ENCODE measurements at regions not wholly inside any gene's neighbourhood (a gene's known extent, or its start where the extent isn't known, plus 50 kb on each side); places are given as distances from the start of the nearest gene placed in this dataset.

DNA sequence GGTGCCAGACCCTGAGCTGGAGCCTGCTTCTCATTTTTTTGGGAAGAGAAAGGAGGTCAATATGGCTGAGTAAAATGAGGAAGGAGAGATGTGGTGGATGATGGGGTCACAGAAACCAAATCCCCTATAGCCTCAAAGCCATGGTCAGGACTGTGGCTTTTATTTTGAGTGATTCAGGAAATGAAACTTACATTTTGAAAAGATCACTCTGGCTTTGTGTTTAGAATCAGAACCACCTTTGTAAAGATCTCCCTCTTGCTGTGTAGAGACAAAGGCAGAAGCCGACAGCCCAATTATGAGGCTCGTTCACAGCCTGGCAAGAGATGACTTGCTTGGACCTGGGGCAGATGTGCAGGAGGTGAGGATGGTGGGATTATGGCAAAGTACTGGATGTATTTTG, 121.6 kb upstream of the ANKFN1 start:
- Histone ChIP-seq H2BK20ac (ENCODE audit: low read length) (no peak overlapping the region), H3K23ac (ENCODE audit: insufficient read length) (no peak overlapping the region), H3K27me3 (replicated peaks in 1 of 4; ENCODE audit: control insufficient read depth in 3 of 4, extremely low read depth in 1 of 4, insufficient read depth in 3 of 4, low read length in 3 of 4) (no peaks in the 10 kb centered on the region), H3K36me3 (ENCODE audit: control insufficient read depth in 2 of 4, insufficient read depth in 4 of 4, low read length in 3 of 4) (no peaks in the 10 kb centered on the region), H3K14ac (ENCODE audit: insufficient read length) (no peak overlapping the region), H3K79me2 (ENCODE audit: control insufficient read depth in 1 of 2, insufficient read depth in 2 of 2, low read length in 2 of 2) (no peaks in the 10 kb centered on the region), H2BK12ac (ENCODE audit: low read depth, low read length) (no peak overlapping the region), H3K9ac (replicated peaks in 1 of 4; ENCODE audit: extremely low read depth in 1 of 4, low read depth in 3 of 4, low read length in 3 of 4) (no peak overlapping the region), H3K9me3 (ENCODE audit: insufficient read depth in 2 of 2, low read depth in 1 of 2, low read length in 1 of 2) (no peaks in the 10 kb centered on the region), H3K4ac (replicated peaks; ENCODE audit: insufficient read length, low read depth, low read length) (no peak overlapping the region), H3K79me1 (ENCODE audit: low read depth, low read length) (no peaks in the 10 kb centered on the region), H3K27ac (ENCODE audit: low read depth, low read length) (no peak overlapping the region), H3K4me3 (ENCODE audit: extremely low read depth in 1 of 4, insufficient read depth in 2 of 4, low read depth in 3 of 4, low read length in 4 of 4) (no peak overlapping the region), H3K18ac (ENCODE audit: extremely low read depth, low read length) (no peak overlapping the region), H2AK5ac (ENCODE audit: low read depth, low read length) (no peak overlapping the region), H3K4me2 (ENCODE audit: insufficient read depth in 1 of 2, low read depth in 2 of 2, low read length in 2 of 2) (no peak overlapping the region), H4K8ac (ENCODE audit: extremely low read depth, insufficient read depth, low read length) (no peak overlapping the region), H2BK120ac (replicated peaks; ENCODE audit: low read depth, low read length) (no peak overlapping the region), H2BK5ac (ENCODE audit: low read depth, low read length) (no peak overlapping the region), H4K91ac (replicated peaks; ENCODE audit: insufficient read length, low read length) (no peak overlapping the region), H3K56ac (replicated peaks; ENCODE audit: insufficient read length, low read depth, low read length) (no peak overlapping the region), H4K5ac (ENCODE audit: insufficient read length, low read depth, low read length) (no peak overlapping the region), H2BK15ac (ENCODE audit: low read length) (no peak overlapping the region), H2AFZ (ENCODE audit: low read length) (no peak overlapping the region), H3K4me1 (replicated peaks in 1 of 4; ENCODE audit: control insufficient read depth in 3 of 4, insufficient read depth in 4 of 4, low read length in 3 of 4) (no peaks in the 10 kb centered on the region), H3K23me2 (ENCODE audit: low read depth, low read length) (no peaks in the 10 kb centered on the region), H4K20me1 (replicated peaks in 1 of 2; ENCODE audit: control insufficient read depth in 1 of 2, insufficient read depth in 2 of 2, low read length in 2 of 2) (no peaks in the 10 kb centered on the region)
- POLR2A ChIA-PET (ENCODE audit: partially characterized antibody) = no interaction called here
- FAIRE-seq (no peak), DNase-seq (ENCODE audit: low read depth in 1 of 2, low spot score in 2 of 2) (no peak)
- TF ChIP-seq TAF1 (IDR thresholded peaks at IDR 0.05; ENCODE audit: low read depth, low read length) = no peak
- TF ChIP-seq SRF (IDR thresholded peaks at IDR 0.05; ENCODE audit: low read depth, low read length) = no peak
- TF ChIP-seq KDM4A (IDR thresholded peaks at IDR 0.05; ENCODE audit: low read depth, low read length, severe bottlenecking) = no peak
- TF ChIP-seq RAD21 (IDR thresholded peaks at IDR 0.05 in 1 of 2, conservative IDR thresholded peaks at IDR 0.05 in 1 of 2; ENCODE audit: low read depth in 2 of 2, low read length in 2 of 2) = no peak
- TF ChIP-seq EGR1 (IDR thresholded peaks at IDR 0.05; ENCODE audit: borderline replicate concordance, low read depth, low read length) = no peak
- no peak for TF ChIP-seq POLR2A (IDR thresholded peaks at IDR 0.05; ENCODE audit: control extremely low read depth in 1 of 2, low read depth in 2 of 2, low read length in 2 of 2)
- TF ChIP-seq JUN (IDR thresholded peaks at IDR 0.05; ENCODE audit: low read depth, low read length) = no peak
- CTCF ChIA-PET (ENCODE audit: partially characterized antibody) = no interaction called here
- 100% methylated on average over 2 of the region's 2 CpGs; no CpG with 5 or more reads in 1 of the 2 experiments for WGBS, 2 experiments (ENCODE audit: extremely low coverage in 1 of 2, insufficient coverage in 1 of 2, insufficient read length in 1 of 2, insufficient replicate concordance in 2 of 2, low coverage in 1 of 2, low lambda C conversion rate in 2 of 2, missing lambda C conversion rate in 1 of 2)
